Astrocyte (in vitro differentiated cells and primary cell): ENCODE measurements at regions not wholly inside any gene's neighbourhood (a gene's known extent, or its start where the extent isn't known, plus 50 kb on each side); places are given as distances from the start of the nearest gene placed in this dataset.

Source experiments
- DNase-seq: peaks from one replicate; pipeline ENCODE4 v3.0.0-alpha.2; 2010; ENCODE audit warnings: low read depth
- FAIRE-seq: peaks from 2 replicates; lab custom pipeline; 2011; peaks lifted over from hg19 to GRCh38; lab: Jason Lieb, UNC
- H2AFZ ChIP-seq: 2 replicates; pipeline ENCODE4 v1.6.0; 2012; ENCODE audit warnings: low read depth, low read length, inconsistent platforms
- H3K27ac ChIP-seq: 2 replicates; pipeline ENCODE4 v1.5.1; 2011; ENCODE audit warnings: low read depth, low read length, inconsistent platforms
- H3K27me3 ChIP-seq: 2 replicates; pipeline ENCODE4 v1.6.0; 2011; ENCODE audit warnings: low read length, inconsistent platforms; ENCODE audit not compliant: insufficient read depth
- H3K36me3 ChIP-seq: 2 replicates; pipeline ENCODE4 v1.5.1; 2011; ENCODE audit warnings: low read length, inconsistent platforms; ENCODE audit not compliant: insufficient read depth
- H3K4me1 ChIP-seq: 2 replicates; pipeline ENCODE4 v1.5.1; 2011; ENCODE audit warnings: low read length, inconsistent platforms; ENCODE audit not compliant: insufficient read depth
- H3K4me2 ChIP-seq: 2 replicates; pipeline ENCODE4 v1.6.0; 2012; ENCODE audit warnings: low read length, inconsistent platforms
- H3K4me3 ChIP-seq: 2 replicates; pipeline ENCODE4 v1.5.1; 2011; ENCODE audit warnings: low read depth, mild to moderate bottlenecking, low read length, inconsistent platforms; ENCODE audit not compliant: insufficient read depth
- H3K79me2 ChIP-seq: 2 replicates; pipeline ENCODE4 v1.6.0; 2012; ENCODE audit warnings: mild to moderate bottlenecking, low read length, inconsistent platforms; ENCODE audit not compliant: insufficient read depth
- H3K9ac ChIP-seq: 2 replicates; pipeline ENCODE4 v1.6.0; 2012; ENCODE audit warnings: mild to moderate bottlenecking, low read length, inconsistent platforms
- H3K9me3 ChIP-seq: 2 replicates; pipeline ENCODE4 v1.5.1; 2012; ENCODE audit warnings: low read depth, mild to moderate bottlenecking, low read length, inconsistent platforms; ENCODE audit not compliant: insufficient read depth
- H4K20me1 ChIP-seq: 2 replicates; pipeline ENCODE4 v1.6.0; 2012; ENCODE audit warnings: low read length, inconsistent platforms; ENCODE audit not compliant: insufficient read depth
- H3K27ac Mint-ChIP-seq: one replicate; pipeline ENCODE4 v1.8.0; 2021; ENCODE audit warnings: mild to moderate bottlenecking, mixed read lengths; ENCODE audit not compliant: unreplicated experiment
- H3K27me3 Mint-ChIP-seq: one replicate; pipeline ENCODE4 v1.8.0; 2021; ENCODE audit warnings: low read depth, mixed read lengths; ENCODE audit not compliant: unreplicated experiment
- H3K36me3 Mint-ChIP-seq: one replicate; pipeline ENCODE4 v1.8.0; 2021; ENCODE audit warnings: low read depth, mixed read lengths; ENCODE audit not compliant: unreplicated experiment
- H3K4me1 Mint-ChIP-seq: one replicate; pipeline ENCODE4 v1.8.0; 2021; ENCODE audit warnings: low read depth, mixed read lengths; ENCODE audit not compliant: unreplicated experiment
- H3K4me3 Mint-ChIP-seq: one replicate; pipeline ENCODE4 v1.8.0; 2021; ENCODE audit warnings: mild to moderate bottlenecking, moderate library complexity, mixed read lengths; ENCODE audit not compliant: unreplicated experiment
- H3K9me3 Mint-ChIP-seq: one replicate; pipeline ENCODE4 v1.8.0; 2021; ENCODE audit warnings: mild to moderate bottlenecking, mixed read lengths; ENCODE audit not compliant: unreplicated experiment
- CTCF ChIP-seq: IDR thresholded peaks from 2 replicates; pipeline ENCODE4 v1.5.1; 2011; ENCODE audit warnings: low read depth, mild to moderate bottlenecking, inconsistent platforms, low read length, moderate library complexity; ENCODE audit not compliant: insufficient read depth
- EZH2 ChIP-seq: IDR thresholded peaks from 2 replicates; pipeline ENCODE4 v1.6.1; 2012; ENCODE audit warnings: mild to moderate bottlenecking, low read length, inconsistent platforms; ENCODE audit not compliant: insufficient read depth

GRCh38 chr10:2858452-2858851 lies 208.9 kb upstream of the PFKP start:
- DNase-seq = no peak
- Histone ChIP-seq H3K4me3 (no peak overlapping the region), H3K79me2 (no peaks in the 10 kb centered on the region), H3K27me3 (no peaks in the 10 kb centered on the region), H2AFZ (no peak overlapping the region), H3K36me3 (no peaks in the 10 kb centered on the region), H3K9ac (no peak overlapping the region), H3K4me1 (no peaks in the 10 kb centered on the region), H3K27ac (no peak overlapping the region), H4K20me1 (no peaks in the 10 kb centered on the region), H3K9me3 (no peaks in the 10 kb centered on the region), H3K4me2 (no peak overlapping the region)
- FAIRE-seq = no peak
- Mint-ChIP-seq H3K4me1 (no peaks in the 10 kb centered on the region), H3K4me3 (no peak overlapping the region), H3K9me3 (no peaks in the 10 kb centered on the region), H3K27me3 (peaks cover 6% of the 10 kb centered on the region), H3K27ac (no peak overlapping the region), H3K36me3 (no peaks in the 10 kb centered on the region)
- no peak for TF ChIP-seq CTCF
- no peak for TF ChIP-seq EZH2

- H3K27ac Mint-ChIP-seq = no peak overlapping the region
- Histone ChIP-seq H3K4me2 (no peak overlapping the region), H3K9me3 (no peaks in the 10 kb centered on the region), H3K27me3 (no peaks in the 10 kb centered on the region), H3K27ac (no peak overlapping the region), H3K36me3 (no peaks in the 10 kb centered on the region), H3K79me2 (no peaks in the 10 kb centered on the region), H2AFZ (no peak overlapping the region), H3K4me3 (no peak overlapping the region), H4K20me1 (no peaks in the 10 kb centered on the region), H3K4me1 (no peaks in the 10 kb centered on the region), H3K9ac (no peak overlapping the region)
- H3K27me3 Mint-ChIP-seq = peaks cover 6% of the 10 kb centered on the region
- H3K9me3 Mint-ChIP-seq = no peaks in the 10 kb centered on the region
- DNase-seq (no peak), FAIRE-seq (no peak)
- H3K4me3 Mint-ChIP-seq = no peak overlapping the region
- no peak for TF ChIP-seq EZH2
- no peak for TF ChIP-seq CTCF
- H3K4me1 Mint-ChIP-seq = no peaks in the 10 kb centered on the region
- no peaks in the 10 kb centered on the region for H3K36me3 Mint-ChIP-seq
Measured at GRCh38 chr10:2856598-2856997, 210.8 kb upstream of the PFKP start.

GRCh38 chr10:2852574-2853323 lies 214.6 kb upstream of the PFKP start:
- H4K20me1 ChIP-seq = no peaks in the 10 kb centered on the region
- H3K4me2 ChIP-seq = no peak overlapping the region
- no peak overlapping the region for H3K4me3 ChIP-seq
- H3K27me3 Mint-ChIP-seq = no peaks in the 10 kb centered on the region
- H3K27me3 ChIP-seq = no peaks in the 10 kb centered on the region
- H3K9me3 ChIP-seq = no peaks in the 10 kb centered on the region
- no peaks in the 10 kb centered on the region for H3K36me3 Mint-ChIP-seq
- no peaks in the 10 kb centered on the region for H3K4me1 Mint-ChIP-seq
- no peak overlapping the region for H3K27ac Mint-ChIP-seq
- no peak overlapping the region for H2AFZ ChIP-seq
- DNase-seq (no peak), FAIRE-seq (no peak)
- H3K27ac ChIP-seq = no peak overlapping the region
- no peak for TF ChIP-seq EZH2
- TF ChIP-seq CTCF = no peak
- H3K9ac ChIP-seq = no peak overlapping the region
- no peak overlapping the region for H3K4me3 Mint-ChIP-seq
- no peaks in the 10 kb centered on the region for H3K9me3 Mint-ChIP-seq
- no peaks in the 10 kb centered on the region for H3K36me3 ChIP-seq
- no peaks in the 10 kb centered on the region for H3K4me1 ChIP-seq
- H3K79me2 ChIP-seq = no peaks in the 10 kb centered on the region
